OCI-LY7 (cell line): ENCODE measurements at regions not wholly inside any gene's neighbourhood (a gene's known extent, or its start where the extent isn't known, plus 50 kb on each side); places are given as distances from the start of the nearest gene placed in this dataset.

Source experiments
- BruUV-seq: library from RNA; stranded (reverse); fragments of 400-500 nt; replicated peaks from 2 replicates; lab custom pipeline; 2021; lab: Mats Ljungman, UMichigan
- CTCF ChIA-PET: fragments of 300-600 bp; sonication (Branson Sonifier 250); formaldehyde crosslinking; loops from one replicate; lab custom pipeline; 2022; ENCODE audit warnings: antibody characterized with exemption; ENCODE audit not compliant: unreplicated experiment; lab: Charles Lee
- POLR2A ChIA-PET: fragments of 300-600 bp; sonication (Branson Sonifier 250); formaldehyde crosslinking; loops from one replicate; lab custom pipeline; 2022; ENCODE audit warnings: antibody characterized with exemption; lab: Charles Lee
- DNase-seq: peaks from one replicate; pipeline ENCODE4 v3.0.0-alpha.2; 2015; ENCODE audit warnings: low spot score
- H2AFZ ChIP-seq: fragments of 200-600 bp; sonication (generic), shearing (Covaris generic); 2 replicates; pipeline ENCODE4 v1.6.1; 2014; ENCODE audit warnings: mild to moderate bottlenecking, antibody characterized with exemption, low read length, moderate library complexity
- H3K27ac ChIP-seq: fragments of 200-600 bp; sonication (generic); 2 replicates; pipeline ENCODE4 v1.5.1; 2014; ENCODE audit warnings: mixed run types, low read depth, mild to moderate bottlenecking, moderate library complexity, low read length, inconsistent platforms; ENCODE audit not compliant: poor library complexity, severe bottlenecking
- H3K36me3 ChIP-seq: fragments of 200-600 bp; sonication (generic); 2 replicates; pipeline ENCODE4 v1.6.1; 2014; ENCODE audit warnings: mild to moderate bottlenecking, antibody characterized with exemption, low read length, moderate library complexity, mixed read lengths; ENCODE audit not compliant: insufficient read depth
- H3K4me1 ChIP-seq: fragments of 200-600 bp; sonication (generic); 2 replicates; pipeline ENCODE4 v1.5.1; 2014; ENCODE audit warnings: mild to moderate bottlenecking, low read length; ENCODE audit not compliant: insufficient read depth, poor library complexity, severe bottlenecking
- H3K4me2 ChIP-seq: fragments of 200-600 bp; sonication (generic); 2 replicates; pipeline ENCODE4 v1.6.1; 2014; ENCODE audit warnings: mild to moderate bottlenecking, low read length
- H3K4me3 ChIP-seq: fragments of 200-600 bp; sonication (generic); 2 replicates; pipeline ENCODE4 v1.5.1; 2014; ENCODE audit warnings: mild to moderate bottlenecking, low read depth, low read length; ENCODE audit not compliant: poor library complexity, severe bottlenecking
- H3K79me2 ChIP-seq: fragments of 200-600 bp; sonication (generic); 2 replicates; pipeline ENCODE4 v1.6.1; 2016; ENCODE audit warnings: low read depth, mild to moderate bottlenecking, low read length, moderate library complexity, mixed read lengths; ENCODE audit not compliant: insufficient read depth
- H3K9me2 ChIP-seq: fragments of 200-600 bp; sonication (generic); 2 replicates; pipeline ENCODE4 v1.6.1; 2016; ENCODE audit warnings: mild to moderate bottlenecking, low read length, mixed read lengths; ENCODE audit not compliant: insufficient read depth
- H3K9me3 ChIP-seq: fragments of 200-600 bp; sonication (generic); 2 replicates; pipeline ENCODE4 v1.6.1; 2014; ENCODE audit warnings: mild to moderate bottlenecking, mixed run types, low read length, mixed read lengths
- H4K20me1 ChIP-seq: fragments of 200-600 bp; sonication (generic); 2 replicates; pipeline ENCODE4 v1.6.1; 2014; ENCODE audit warnings: mild to moderate bottlenecking, antibody characterized with exemption, low read length, moderate library complexity, mixed read lengths; ENCODE audit not compliant: insufficient read depth
- EZH2phosphoT487 ChIP-seq: fragments of 200-600 bp; sonication (generic); IDR thresholded peaks from 2 replicates; pipeline ENCODE4 v1.6.1; 2018; ENCODE audit warnings: low read depth, borderline replicate concordance, mild to moderate bottlenecking, mixed run types, antibody characterized with exemption, low read length, moderate library complexity, mixed read lengths
- intact Hi-C: fragments of 100-400 bp; cut with micrococcal nuclease; formaldehyde crosslinking; loops from one replicate; pipeline ENCODE4 v1.10.0; 2022; ENCODE audit not compliant: unreplicated experiment
- TF ChIP-seq, protein P1 (sequence below): fragments of 200-600 bp; sonication (generic); conservative IDR thresholded peaks from 2 replicates; pipeline ENCODE4 v1.5.1; 2014; ENCODE audit warnings: mild to moderate bottlenecking, antibody characterized with exemption, low read length, moderate library complexity, mixed read lengths

DNA sequence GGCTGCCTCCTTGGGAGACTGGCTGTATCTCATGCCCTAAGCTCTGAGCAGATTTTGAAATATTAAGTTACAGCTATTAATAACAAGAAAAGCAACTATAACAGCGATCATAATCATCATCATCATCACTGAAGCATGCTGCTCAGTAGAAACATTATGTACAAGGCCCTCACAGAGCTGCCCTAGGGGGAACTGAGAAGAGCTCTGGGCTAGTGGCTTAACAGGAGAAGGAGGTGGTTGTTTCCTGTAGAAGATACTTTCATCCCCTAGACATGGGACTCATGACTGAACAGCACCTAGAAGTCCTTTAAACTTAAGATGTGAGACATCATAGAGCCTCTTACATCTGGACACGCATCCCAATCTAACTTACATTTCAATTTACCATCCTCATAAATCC, 332.8 kb upstream of the PLET1 start:
- no peaks in the 10 kb centered on the region for H3K9me2 ChIP-seq
- no TSS peak for BruUV-seq
- no peaks in the 10 kb centered on the region for H3K4me1 ChIP-seq
- no peaks in the 10 kb centered on the region for H3K9me3 ChIP-seq
- no peaks in the 10 kb centered on the region for H3K79me2 ChIP-seq
- H3K27ac ChIP-seq: no peak overlapping the region
- no peaks in the 10 kb centered on the region for H3K36me3 ChIP-seq
- CTCF ChIA-PET: interaction anchor here (1.9 kb wide), 1 partner anchor 9 kb away, joined by 4 read pairs; no protein-coding TSS in a partner anchor
- no peak for DNase-seq
- no peak overlapping the region for H3K4me3 ChIP-seq
- no peak overlapping the region for H3K4me2 ChIP-seq
- TF ChIP-seq, protein P1, sequence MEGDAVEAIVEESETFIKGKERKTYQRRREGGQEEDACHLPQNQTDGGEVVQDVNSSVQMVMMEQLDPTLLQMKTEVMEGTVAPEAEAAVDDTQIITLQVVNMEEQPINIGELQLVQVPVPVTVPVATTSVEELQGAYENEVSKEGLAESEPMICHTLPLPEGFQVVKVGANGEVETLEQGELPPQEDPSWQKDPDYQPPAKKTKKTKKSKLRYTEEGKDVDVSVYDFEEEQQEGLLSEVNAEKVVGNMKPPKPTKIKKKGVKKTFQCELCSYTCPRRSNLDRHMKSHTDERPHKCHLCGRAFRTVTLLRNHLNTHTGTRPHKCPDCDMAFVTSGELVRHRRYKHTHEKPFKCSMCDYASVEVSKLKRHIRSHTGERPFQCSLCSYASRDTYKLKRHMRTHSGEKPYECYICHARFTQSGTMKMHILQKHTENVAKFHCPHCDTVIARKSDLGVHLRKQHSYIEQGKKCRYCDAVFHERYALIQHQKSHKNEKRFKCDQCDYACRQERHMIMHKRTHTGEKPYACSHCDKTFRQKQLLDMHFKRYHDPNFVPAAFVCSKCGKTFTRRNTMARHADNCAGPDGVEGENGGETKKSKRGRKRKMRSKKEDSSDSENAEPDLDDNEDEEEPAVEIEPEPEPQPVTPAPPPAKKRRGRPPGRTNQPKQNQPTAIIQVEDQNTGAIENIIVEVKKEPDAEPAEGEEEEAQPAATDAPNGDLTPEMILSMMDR: no peak
- no peak for TF ChIP-seq EZH2phosphoT487
- POLR2A ChIA-PET: no interaction called here
- intact Hi-C loops: no loop called here
- no peaks in the 10 kb centered on the region for H4K20me1 ChIP-seq
- H2AFZ ChIP-seq: no peak overlapping the region

DNA sequence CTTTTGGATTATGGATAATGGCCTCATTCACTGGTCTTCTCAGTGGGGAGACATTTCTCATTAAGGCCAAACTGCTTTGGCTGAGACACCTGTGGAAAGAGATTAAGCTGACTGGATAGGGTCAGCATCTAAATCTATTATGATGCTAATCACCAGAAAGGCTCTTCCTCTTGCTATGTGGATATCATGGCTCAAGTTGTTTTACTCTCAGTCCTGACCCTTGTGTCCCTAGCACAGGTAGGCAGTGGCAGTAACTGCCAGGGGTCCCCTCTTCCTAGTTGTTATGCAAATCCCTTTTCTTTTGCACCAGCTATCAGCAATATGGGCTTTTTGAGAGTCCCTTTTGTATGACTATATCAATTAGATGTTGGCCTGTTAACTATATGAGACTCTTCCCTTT, 335.7 kb upstream of the PLET1 start:
- DNase-seq: no peak
- no peaks in the 10 kb centered on the region for H3K4me1 ChIP-seq
- H2AFZ ChIP-seq: no peak overlapping the region
- H3K4me3 ChIP-seq: no peak overlapping the region
- no peaks in the 10 kb centered on the region for H3K9me3 ChIP-seq
- H4K20me1 ChIP-seq: no peaks in the 10 kb centered on the region
- H3K79me2 ChIP-seq: no peaks in the 10 kb centered on the region
- no peaks in the 10 kb centered on the region for H3K9me2 ChIP-seq
- no peak overlapping the region for H3K4me2 ChIP-seq
- H3K36me3 ChIP-seq: no peaks in the 10 kb centered on the region
- H3K27ac ChIP-seq: no peak overlapping the region
- TF ChIP-seq, protein P1: no peak
- no peak for TF ChIP-seq EZH2phosphoT487
- no TSS peak for BruUV-seq
- ChIA-PET CTCF (no interaction called here), POLR2A (no interaction called here)
- intact Hi-C loops: no loop called here

DNA sequence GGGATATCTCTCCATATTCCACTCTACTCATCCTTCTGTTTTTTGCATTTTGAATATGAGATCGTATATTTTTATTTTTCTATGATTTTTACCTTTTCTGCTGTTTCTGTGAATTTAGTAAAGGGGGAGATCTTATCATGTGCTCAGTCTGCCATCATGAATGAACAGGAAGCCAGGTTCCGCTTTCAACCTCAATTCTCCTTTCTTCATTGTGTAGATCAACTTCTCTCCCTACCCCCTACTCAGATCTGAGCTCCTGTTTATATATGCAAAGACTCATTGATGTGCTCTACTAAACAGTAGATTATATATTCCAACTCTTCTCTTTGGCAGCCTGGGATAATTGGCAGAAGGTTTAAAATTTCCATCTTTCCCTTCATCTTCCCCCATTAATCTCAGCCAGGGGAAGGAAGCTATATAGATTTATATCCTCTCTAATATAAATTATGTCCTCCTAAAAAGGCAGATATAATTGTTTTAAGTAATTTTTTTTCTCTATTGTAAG, 336.7 kb upstream of the PLET1 start:
- ChIA-PET POLR2A (no interaction called here), CTCF (no interaction called here)
- H3K4me3 ChIP-seq: no peak overlapping the region
- no peaks in the 10 kb centered on the region for H3K4me1 ChIP-seq
- no TSS peak for BruUV-seq
- H3K9me3 ChIP-seq: no peaks in the 10 kb centered on the region
- no peak for DNase-seq
- no peak overlapping the region for H3K4me2 ChIP-seq
- TF ChIP-seq, protein P1: no peak
- no peak for TF ChIP-seq EZH2phosphoT487
- intact Hi-C loops: no loop called here
- H4K20me1 ChIP-seq: no peaks in the 10 kb centered on the region
- H3K79me2 ChIP-seq: no peaks in the 10 kb centered on the region
- H2AFZ ChIP-seq: no peak overlapping the region
- no peaks in the 10 kb centered on the region for H3K9me2 ChIP-seq
- no peak overlapping the region for H3K27ac ChIP-seq
- no peaks in the 10 kb centered on the region for H3K36me3 ChIP-seq
